ENCODE measurements at regions not wholly inside any gene's neighbourhood (a gene's known extent, or its start where the extent isn't known, plus 50 kb on each side); places are given as distances from the start of the nearest gene placed in this dataset.

DNA sequence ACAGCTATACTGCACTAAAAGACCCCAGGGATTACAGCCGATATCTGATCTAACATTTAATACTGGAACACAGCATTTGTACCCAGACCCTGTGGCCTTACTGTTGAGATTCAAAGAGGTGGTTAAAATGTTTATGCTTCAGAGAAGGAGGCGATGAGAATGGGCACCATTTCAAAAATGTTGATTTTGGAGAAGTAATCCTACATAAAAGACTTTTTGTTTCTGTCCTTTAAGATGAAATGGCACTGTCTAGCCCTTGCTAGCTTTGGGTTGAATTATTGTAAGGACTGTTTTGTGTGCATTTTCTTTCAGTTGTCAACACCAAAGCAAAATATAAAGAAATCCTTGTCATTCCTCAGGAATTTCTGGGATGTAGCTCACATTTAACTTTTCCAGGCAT is 288.5 kb upstream of the ANKH start:
- no peaks in the 10 kb centered on the region for H3K9me3 ChIP-seq (ENCODE audit: insufficient read depth, low read length)

GRCh38 chr5:15159606-15160005 is 288.0 kb upstream of the ANKH start:
- no peak overlapping the region for H3K4me2 ChIP-seq (ENCODE audit: low read length)
- H3K4me1 ChIP-seq (ENCODE audit: low read length), result no peaks in the 10 kb centered on the region
- H4K20me1 ChIP-seq (ENCODE audit: insufficient read depth, low read length), result no peaks in the 10 kb centered on the region
- H3K27me3 ChIP-seq (ENCODE audit: low read depth, low read length), result no peaks in the 10 kb centered on the region
- H3K27ac ChIP-seq (ENCODE audit: low read length), result no peak overlapping the region
- no peak for TF ChIP-seq CTCF (IDR thresholded peaks at IDR 0.05; ENCODE audit: low read depth, low read length)
- no peak for TF ChIP-seq EZH2phosphoT487 (IDR thresholded peaks at IDR 0.05; ENCODE audit: low read depth)
- H3K36me3 ChIP-seq (replicated peaks; ENCODE audit: low read depth, low read length), result no peaks in the 10 kb centered on the region
- H3K9ac ChIP-seq (ENCODE audit: low read length), result no peak overlapping the region
- H2AFZ ChIP-seq (ENCODE audit: low read depth, low read length), result no peak overlapping the region
- no peaks in the 10 kb centered on the region for H3K9me3 ChIP-seq (ENCODE audit: insufficient read depth, low read length)
- no peak overlapping the region for H3K4me3 ChIP-seq (ENCODE audit: low read length)
- no peaks in the 10 kb centered on the region for H3K79me2 ChIP-seq (ENCODE audit: low read length)

More for the DNA sequence above, 288.5 kb upstream of the ANKH start:
- no peak overlapping the region for H3K4me3 ChIP-seq (ENCODE audit: low read length)
- no peak overlapping the region for H3K4me2 ChIP-seq (ENCODE audit: low read length)
- TF ChIP-seq EZH2phosphoT487 (IDR thresholded peaks at IDR 0.05; ENCODE audit: low read depth) (no peak), CTCF (IDR thresholded peaks at IDR 0.05; ENCODE audit: low read depth, low read length) (no peak)
- no peaks in the 10 kb centered on the region for H4K20me1 ChIP-seq (ENCODE audit: insufficient read depth, low read length)
- H3K27me3 ChIP-seq (ENCODE audit: low read depth, low read length), result no peaks in the 10 kb centered on the region
- no peaks in the 10 kb centered on the region for H3K36me3 ChIP-seq (replicated peaks; ENCODE audit: low read depth, low read length)
- H3K4me1 ChIP-seq (ENCODE audit: low read length), result no peaks in the 10 kb centered on the region
- H3K9ac ChIP-seq (ENCODE audit: low read length), result no peak overlapping the region
- H3K27ac ChIP-seq (ENCODE audit: low read length), result no peak overlapping the region
- H2AFZ ChIP-seq (ENCODE audit: low read depth, low read length), result no peak overlapping the region
- no peaks in the 10 kb centered on the region for H3K79me2 ChIP-seq (ENCODE audit: low read length)

DNA sequence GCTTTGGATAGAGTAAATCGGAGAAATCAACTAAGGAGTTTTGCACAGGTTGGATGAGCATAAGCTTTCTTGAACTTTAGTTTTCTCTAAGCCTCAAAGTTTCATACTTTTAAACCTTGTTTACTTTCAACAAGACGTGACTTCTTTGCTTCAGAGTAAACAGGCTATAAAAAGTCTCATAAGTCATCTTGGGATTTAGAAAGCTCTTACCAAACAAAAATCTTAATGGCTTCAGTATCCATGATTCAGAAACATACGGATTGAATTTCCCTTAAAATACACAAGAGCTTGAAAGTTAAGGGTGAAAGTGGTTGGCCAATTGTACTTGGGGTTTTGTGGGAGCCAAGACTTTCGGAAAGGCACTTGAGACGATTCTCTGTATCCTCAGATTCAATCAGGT is 270.9 kb upstream of the ANKH start:
- no peak for TF ChIP-seq CTCF (IDR thresholded peaks at IDR 0.05; ENCODE audit: low read depth, low read length)
- H4K20me1 ChIP-seq (ENCODE audit: insufficient read depth, low read length), result no peaks in the 10 kb centered on the region

GRCh38 chr5:15137414-15137813 is 265.8 kb upstream of the ANKH start:
- Histone ChIP-seq H2AFZ (ENCODE audit: low read depth, low read length) (no peak overlapping the region), H3K79me2 (ENCODE audit: low read length) (no peaks in the 10 kb centered on the region), H3K27me3 (ENCODE audit: low read depth, low read length) (no peaks in the 10 kb centered on the region), H3K4me3 (ENCODE audit: low read length) (no peak overlapping the region), H3K4me2 (ENCODE audit: low read length) (no peak overlapping the region), H3K36me3 (replicated peaks; ENCODE audit: low read depth, low read length) (no peaks in the 10 kb centered on the region), H4K20me1 (ENCODE audit: insufficient read depth, low read length) (no peaks in the 10 kb centered on the region), H3K9ac (ENCODE audit: low read length) (no peak overlapping the region), H3K4me1 (ENCODE audit: low read length) (no peaks in the 10 kb centered on the region), H3K9me3 (ENCODE audit: insufficient read depth, low read length) (no peaks in the 10 kb centered on the region), H3K27ac (ENCODE audit: low read length) (no peak overlapping the region)
- TF ChIP-seq CTCF (IDR thresholded peaks at IDR 0.05; ENCODE audit: low read depth, low read length) (no peak), EZH2phosphoT487 (IDR thresholded peaks at IDR 0.05; ENCODE audit: low read depth) (no peak)

More for the DNA sequence above, 270.9 kb upstream of the ANKH start:
- H3K79me2 ChIP-seq (ENCODE audit: low read length), result no peaks in the 10 kb centered on the region
- H3K4me2 ChIP-seq (ENCODE audit: low read length), result no peak overlapping the region
- H2AFZ ChIP-seq (ENCODE audit: low read depth, low read length), result no peak overlapping the region
- H3K4me1 ChIP-seq (ENCODE audit: low read length), result no peaks in the 10 kb centered on the region
- H3K9me3 ChIP-seq (ENCODE audit: insufficient read depth, low read length), result no peaks in the 10 kb centered on the region
- H3K4me3 ChIP-seq (ENCODE audit: low read length), result no peak overlapping the region
- no peaks in the 10 kb centered on the region for H3K27me3 ChIP-seq (ENCODE audit: low read depth, low read length)
- no peaks in the 10 kb centered on the region for H3K36me3 ChIP-seq (replicated peaks; ENCODE audit: low read depth, low read length)
- no peak overlapping the region for H3K9ac ChIP-seq (ENCODE audit: low read length)
- H3K27ac ChIP-seq (ENCODE audit: low read length), result no peak overlapping the region

All from OCI-LY3 (cell line).